IMR-90 (cell line): ENCODE measurements at regions not wholly inside any gene's neighbourhood (a gene's known extent, or its start where the extent isn't known, plus 50 kb on each side); places are given as distances from the start of the nearest gene placed in this dataset.

ENCODE experiments used
- ATAC-seq: fragments of 200-7000 bp; cut with Tn5 transposase; 2 replicates; pipeline ENCODE4 v1.9.1; 2020; ENCODE audit warnings: low read depth, mild to moderate bottlenecking, moderate library complexity
- BruUV-seq: library from RNA; stranded (reverse); fragments of 400-500 nt; replicated peaks from 2 replicates; lab custom pipeline; 2021; lab: Mats Ljungman, UMichigan
- CTCF ChIA-PET: fragments of 300-600 bp; formaldehyde crosslinking; extraction: SDS; loops from one replicate; lab custom pipeline; 2021; ENCODE audit warnings: antibody characterized with exemption; lab: Yijun Ruan, JAX
- POLR2A ChIA-PET: fragments of 300-600 bp; sonication (Branson Sonifier 250); formaldehyde crosslinking; loops from one replicate; lab custom pipeline; 2022; ENCODE audit warnings: antibody characterized with exemption; ENCODE audit not compliant: unreplicated experiment; lab: Charles Lee
- DNase-seq: peaks from one replicate; pipeline ENCODE4 v3.0.0; 2013
- H2AFZ ChIP-seq: replicated peaks from 2 replicates; pipeline ENCODE3; 2013; ENCODE audit warnings: low read length, mild to moderate bottlenecking; ENCODE audit not compliant: poor library complexity
- H2AK5ac ChIP-seq: 2 replicates; pipeline ENCODE4 v1.6.1; 2013; ENCODE audit warnings: low read depth, low read length, inconsistent platforms
- H2AK9ac ChIP-seq: replicated peaks from 2 replicates; pipeline ENCODE3; 2013; ENCODE audit warnings: mild to moderate bottlenecking, low read depth, low read length, moderate library complexity; ENCODE audit not compliant: poor library complexity
- H2BK120ac ChIP-seq: 2 replicates; pipeline ENCODE4 v1.6.1; 2013; ENCODE audit warnings: low read depth, low read length, inconsistent platforms
- H2BK15ac ChIP-seq: 3 replicates; pipeline ENCODE4 v1.6.1; 2013; ENCODE audit warnings: low read depth, low read length, inconsistent platforms
- H2BK20ac ChIP-seq: 2 replicates; pipeline ENCODE4 v1.6.1; 2013; ENCODE audit warnings: low read depth, mild to moderate bottlenecking, inconsistent platforms, low read length, moderate library complexity
- H2BK5ac ChIP-seq: 2 replicates; pipeline ENCODE4 v1.6.1; 2013; ENCODE audit warnings: mild to moderate bottlenecking, low read depth, low read length, inconsistent platforms; ENCODE audit not compliant: poor library complexity, severe bottlenecking
- H3K14ac ChIP-seq: replicated peaks from 2 replicates; pipeline ENCODE4 v1.6.1; 2013; ENCODE audit warnings: low read depth, low read length, inconsistent platforms
- H3K18ac ChIP-seq: 2 replicates; pipeline ENCODE4 v1.6.1; 2013; ENCODE audit warnings: low read depth, low read length, control low read depth
- H3K23ac ChIP-seq: 2 replicates; pipeline ENCODE4 v1.6.1; 2013; ENCODE audit warnings: low read depth, low read length, inconsistent platforms
- H3K27ac ChIP-seq: 2 replicates; pipeline ENCODE4 v1.5.1; 2013; ENCODE audit warnings: mild to moderate bottlenecking, control low read depth, low read length; ENCODE audit not compliant: insufficient read depth
- H3K27me3 ChIP-seq: 2 replicates; pipeline ENCODE4 v1.6.1; 2013; ENCODE audit warnings: low read length; ENCODE audit not compliant: control insufficient read depth, insufficient read depth
- H3K36me3 ChIP-seq: 2 replicates; pipeline ENCODE4 v1.6.1; 2013; ENCODE audit warnings: low read length, mixed read lengths; ENCODE audit not compliant: control insufficient read depth, insufficient read depth
- H3K4ac ChIP-seq: 2 replicates; pipeline ENCODE4 v1.6.1; 2013; ENCODE audit warnings: low read depth, low read length, inconsistent platforms
- H3K4me1 ChIP-seq: 2 replicates; pipeline ENCODE4 v1.6.1; 2013; ENCODE audit warnings: low read length, mixed read lengths; ENCODE audit not compliant: control insufficient read depth, insufficient read depth
- H3K4me2 ChIP-seq: 2 replicates; pipeline ENCODE4 v1.6.1; 2013; ENCODE audit warnings: low read depth, mild to moderate bottlenecking, control low read depth, low read length, moderate library complexity
- H3K4me3 ChIP-seq: 2 replicates; pipeline ENCODE4 v1.5.1; 2013; ENCODE audit warnings: low read depth, mild to moderate bottlenecking, control low read depth, low read length, moderate library complexity; ENCODE audit not compliant: insufficient read depth
- H3K56ac ChIP-seq: 2 replicates; pipeline ENCODE4 v1.6.1; 2013; ENCODE audit warnings: low read length, inconsistent platforms; ENCODE audit not compliant: insufficient read depth; ENCODE audit errors: extremely low read depth
- H3K79me1 ChIP-seq, 2 experiments: 2 replicates each; pipeline ENCODE4 v1.6.1; 2013; ENCODE audit warnings: low read length in 2 of 2, inconsistent platforms in 1 of 2, low read depth in 1 of 2
- H3K9ac ChIP-seq: 2 replicates; pipeline ENCODE4 v1.6.1; 2013; ENCODE audit warnings: low read depth, low read length, control low read depth
- H3K9me1 ChIP-seq: 2 replicates; pipeline ENCODE4 v1.6.1; 2013; ENCODE audit warnings: low read length, inconsistent platforms; ENCODE audit not compliant: insufficient read depth
- H3K9me3 ChIP-seq: 2 replicates; pipeline ENCODE4 v1.6.1; 2013; ENCODE audit warnings: low read length; ENCODE audit not compliant: control insufficient read depth, insufficient read depth
- H4K20me1 ChIP-seq: 2 replicates; pipeline ENCODE4 v1.6.1; 2013; ENCODE audit warnings: low read length, inconsistent platforms; ENCODE audit not compliant: insufficient read depth
- H4K5ac ChIP-seq: 2 replicates; pipeline ENCODE4 v1.6.1; 2013; ENCODE audit warnings: mild to moderate bottlenecking, low read depth, low read length, control low read depth
- H4K8ac ChIP-seq, 2 experiments: 2 replicates each; pipeline ENCODE4 v1.6.1; 2013; ENCODE audit warnings: low read depth in 2 of 2, low read length in 2 of 2, control low read depth in 1 of 2, inconsistent platforms in 1 of 2
- H4K91ac ChIP-seq: 2 replicates; pipeline ENCODE4 v1.6.1; 2013; ENCODE audit warnings: low read depth, low read length, inconsistent platforms; ENCODE audit not compliant: insufficient read depth
- MAFK ChIP-seq: IDR thresholded peaks from 2 replicates; pipeline ENCODE4 v1.6.1; 2012; ENCODE audit warnings: low read depth, low read length, improper control_type of control experiment
- MXI1 ChIP-seq: IDR thresholded peaks from 2 replicates; pipeline ENCODE4 v1.6.1; 2012; ENCODE audit warnings: low read depth, mild to moderate bottlenecking, low read length, moderate library complexity, borderline replicate concordance
- NFE2L2 ChIP-seq: fragments of 150-350 bp; IDR thresholded peaks from 2 replicates; pipeline ENCODE4 v1.6.1; 2016; ENCODE audit warnings: low read depth, mild to moderate bottlenecking, low read length
- RAD21 ChIP-seq: IDR thresholded peaks from 2 replicates; pipeline ENCODE4 v1.6.1; 2012; ENCODE audit warnings: low read length, improper control_type of control experiment
- WGBS, 2 experiments: methylation state at CpG; one replicate each; pipeline versions ENCODE4 v1.1.5 to v1.1.7; 2013; ENCODE audit warnings: missing lambda C conversion rate in 2 of 2; ENCODE audit not compliant: insufficient read length in 1 of 2; ENCODE audit errors: extremely low coverage in 2 of 2; 5-methylcytosine and 5-hydroxymethylcytosine counted together
- dilution Hi-C: fragments of 300-500 bp; cut with HindIII; formaldehyde crosslinking; loops from one replicate; pipeline ENCODE4 v1.14.3; 2018; ENCODE audit warnings: low sequenced_read_pairs; ENCODE audit not compliant: unreplicated experiment
- in situ Hi-C: fragments of 300-500 bp; cut with MboI; formaldehyde crosslinking; loops from 3 replicates; pipeline ENCODE4 v1.14.3; 2019; ENCODE audit warnings: low sequenced_read_pairs, inconsistent platforms, mixed read lengths
- intact Hi-C: fragments of 100-400 bp; cut with micrococcal nuclease; formaldehyde crosslinking; loops from 2 replicates; pipeline ENCODE4 v1.10.0; 2022

DNA sequence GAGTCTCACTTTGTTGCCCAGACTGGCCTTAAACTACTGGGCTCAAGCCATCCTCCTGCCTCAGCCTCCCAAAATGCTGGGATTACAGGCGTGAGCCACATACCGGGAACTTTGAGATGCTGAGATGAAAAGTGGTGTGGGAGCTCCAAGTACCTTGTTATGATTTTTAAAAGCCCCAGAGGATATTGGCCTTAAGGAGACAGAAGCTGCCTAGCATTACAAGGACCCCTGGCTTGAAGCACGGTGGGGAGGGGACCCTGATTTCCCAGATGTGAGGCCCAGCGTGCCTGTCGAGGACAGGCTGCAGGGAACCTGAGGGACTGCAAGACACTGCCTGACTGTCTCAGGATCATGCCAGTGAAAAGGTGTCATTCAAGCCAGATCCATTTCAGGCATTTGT is 75.3 kb upstream of the TIAM2 start:
- H2BK5ac ChIP-seq, result no peak overlapping the region
- in situ Hi-C loops (loop anchor here (5.0 kb wide), 1 partner anchor 257 kb away; no protein-coding TSS in a partner anchor), intact Hi-C loops (no loop called here), dilution Hi-C loops (no loop called here)
- H2AK9ac ChIP-seq, result no peak overlapping the region
- POLR2A ChIA-PET, result no interaction called here
- H3K9ac ChIP-seq, result no peak overlapping the region
- H3K4me3 ChIP-seq, result no peak overlapping the region
- H4K91ac ChIP-seq, result no peak overlapping the region
- H4K5ac ChIP-seq, result no peak overlapping the region
- H3K23ac ChIP-seq, result no peak overlapping the region
- BruUV-seq, result no TSS peak
- H3K56ac ChIP-seq, result no peak overlapping the region
- TF ChIP-seq NFE2L2, result no peak
- TF ChIP-seq MAFK, result no peak
- no peak for TF ChIP-seq RAD21
- TF ChIP-seq MXI1, result no peak
- H2AK5ac ChIP-seq, result no peak overlapping the region
- no peaks in the 10 kb centered on the region; a peak in 1 of 4 replicates for H3K79me1 ChIP-seq
- H4K20me1 ChIP-seq, result no peaks in the 10 kb centered on the region
- H3K9me3 ChIP-seq, result no peaks in the 10 kb centered on the region
- ATAC-seq (no peak), DNase-seq (no peak)
- WGBS, 2 experiments, result 100% methylated on average over 1 of the region's 5 CpGs; no CpG with 5 or more reads in 1 of the 2 experiments
- no peak overlapping the region for H3K4me2 ChIP-seq
- H4K8ac ChIP-seq, result no peak overlapping the region
- no peak overlapping the region for H2AFZ ChIP-seq
- no peak overlapping the region for H3K4ac ChIP-seq
- H3K18ac ChIP-seq, result no peak overlapping the region
- no peaks in the 10 kb centered on the region for H3K36me3 ChIP-seq
- no peak overlapping the region for H2BK120ac ChIP-seq
- H3K27me3 ChIP-seq, result no peaks in the 10 kb centered on the region
- no peak overlapping the region for H3K27ac ChIP-seq
- H3K14ac ChIP-seq, result no peak overlapping the region
- H3K9me1 ChIP-seq, result peaks cover 2% of the 10 kb centered on the region; the same call in 1 of the 2 replicates
- CTCF ChIA-PET, result interaction anchor here (1.3 kb wide), 1 partner anchor 8 kb away, joined by 4 read pairs; no protein-coding TSS in a partner anchor
- no peak overlapping the region for H2BK15ac ChIP-seq
- no peaks in the 10 kb centered on the region for H3K4me1 ChIP-seq
- no peak overlapping the region for H2BK20ac ChIP-seq
